A673 (cell line): ENCODE measurements at regions not wholly inside any gene's neighbourhood (a gene's known extent, or its start where the extent isn't known, plus 50 kb on each side); places are given as distances from the start of the nearest gene placed in this dataset.

Experiments
- BruUV-seq: library from RNA; stranded (reverse); fragments of 400-500 nt; replicated peaks from 2 replicates; lab custom pipeline; 2021; lab: Mats Ljungman, UMichigan
- CTCF ChIA-PET: fragments of 300-600 bp; sonication (Branson Sonifier 250); formaldehyde crosslinking; loops from one replicate; lab custom pipeline; 2022; ENCODE audit warnings: antibody characterized with exemption; lab: Charles Lee
- POLR2A ChIA-PET: fragments of 300-600 bp; sonication (Branson Sonifier 250); formaldehyde crosslinking; loops from one replicate; lab custom pipeline; 2022; ENCODE audit warnings: antibody characterized with exemption; ENCODE audit not compliant: low non-redundant PET; lab: Charles Lee
- DNase-seq: peaks from one replicate; pipeline ENCODE4 v3.0.0-alpha.2; 2015; ENCODE audit warnings: low spot score
- H3K27ac ChIP-seq: fragments of 200-600 bp; sonication (generic); 2 replicates; pipeline ENCODE4 v1.5.1; 2016; ENCODE audit warnings: mixed run types, low read depth, mild to moderate bottlenecking, mixed read lengths, antibody characterized with exemption, low read length; ENCODE audit not compliant: poor library complexity, severe bottlenecking
- H3K27me3 ChIP-seq: fragments of 200-600 bp; sonication (generic); replicated peaks from 2 replicates; pipeline ENCODE4 v1.6.1; 2017; ENCODE audit warnings: mixed run types, low read depth, mild to moderate bottlenecking, mixed read lengths, antibody characterized with exemption, low read length; ENCODE audit not compliant: insufficient read depth, poor library complexity
- H3K36me3 ChIP-seq: fragments of 200-600 bp; sonication (generic); 2 replicates; pipeline ENCODE4 v1.6.1; 2016; ENCODE audit warnings: mixed run types, mild to moderate bottlenecking, mixed read lengths, antibody characterized with exemption, low read length; ENCODE audit not compliant: insufficient read depth, poor library complexity, severe bottlenecking
- H3K4me1 ChIP-seq: fragments of 200-600 bp; sonication (generic); 2 replicates; pipeline ENCODE4 v1.6.1; 2017; ENCODE audit warnings: mixed run types, mild to moderate bottlenecking, mixed read lengths, antibody characterized with exemption, low read length; ENCODE audit not compliant: insufficient read depth, poor library complexity, severe bottlenecking
- H3K4me3 ChIP-seq: fragments of 200-600 bp; sonication (generic); 2 replicates; pipeline ENCODE4 v1.5.1; 2016; ENCODE audit warnings: low read depth, mixed run types, mild to moderate bottlenecking, mixed read lengths, low read length; ENCODE audit not compliant: poor library complexity, severe bottlenecking
- H3K9me3 ChIP-seq: fragments of 200-600 bp; sonication (generic); 2 replicates; pipeline ENCODE4 v1.6.1; 2016; ENCODE audit warnings: mixed run types, low read depth, mild to moderate bottlenecking, mixed read lengths, antibody characterized with exemption, low read length; ENCODE audit not compliant: poor library complexity, severe bottlenecking
- CTCF ChIP-seq: fragments of 300-800, 200-600 bp; sonication (generic); conservative IDR thresholded peaks from 2 replicates; pipeline ENCODE4 v1.5.1; 2017; ENCODE audit warnings: low read depth, mild to moderate bottlenecking, antibody characterized with exemption, low read length, moderate library complexity, mixed read lengths
- EZH2 ChIP-seq: fragments of 200-600 bp; sonication (generic); IDR thresholded peaks from 2 replicates; pipeline ENCODE4 v1.6.1; 2017; ENCODE audit warnings: borderline replicate concordance, low read depth, mild to moderate bottlenecking, mixed read lengths, antibody characterized with exemption, low read length; ENCODE audit not compliant: poor library complexity, severe bottlenecking
- intact Hi-C: fragments of 100-400 bp; cut with micrococcal nuclease; formaldehyde crosslinking; loops from one replicate; pipeline ENCODE4 v1.10.0; 2022; ENCODE audit not compliant: unreplicated experiment

- Histone ChIP-seq H3K4me1 (peaks cover 4% of the 10 kb centered on the region), H3K27me3 (no peaks in the 10 kb centered on the region), H3K4me3 (no peak overlapping the region), H3K36me3 (no peaks in the 10 kb centered on the region), H3K9me3 (no peaks in the 10 kb centered on the region), H3K27ac (no peak overlapping the region)
- POLR2A ChIA-PET = no interaction called here
- CTCF ChIA-PET = no interaction called here
- intact Hi-C loops = no loop called here
- BruUV-seq = no TSS peak
- DNase-seq = no peak
- no peak for TF ChIP-seq CTCF
- TF ChIP-seq EZH2 = no peak
Observed at GRCh38 chr3:30471796-30472489, 134.5 kb upstream of the TGFBR2 start.

- Histone ChIP-seq H3K36me3 (no peaks in the 10 kb centered on the region), H3K27ac (no peak overlapping the region), H3K4me1 (peaks cover 8% of the 10 kb centered on the region), H3K4me3 (no peak overlapping the region), H3K27me3 (no peaks in the 10 kb centered on the region), H3K9me3 (no peaks in the 10 kb centered on the region)
- ChIA-PET POLR2A (no interaction called here), CTCF (no interaction called here)
- TF ChIP-seq CTCF (no peak), EZH2 (no peak)
- no peak for DNase-seq
- BruUV-seq = no TSS peak
- intact Hi-C loops = no loop called here
Observed at GRCh38 chr3:30473374-30474051, 132.9 kb upstream of the TGFBR2 start.

GRCh38 chr3:30474371-30474770 lies 132.0 kb upstream of the TGFBR2 start:
- ChIA-PET CTCF (no interaction called here), POLR2A (no interaction called here)
- no peaks in the 10 kb centered on the region for H3K27me3 ChIP-seq
- peaks cover 8% of the 10 kb centered on the region for H3K4me1 ChIP-seq
- no peak for DNase-seq
- no peaks in the 10 kb centered on the region for H3K9me3 ChIP-seq
- no peak overlapping the region for H3K4me3 ChIP-seq
- intact Hi-C loops = no loop called here
- no TSS peak for BruUV-seq
- no peaks in the 10 kb centered on the region for H3K36me3 ChIP-seq
- no peak overlapping the region for H3K27ac ChIP-seq
- TF ChIP-seq CTCF = no peak
